CD4-positive, alpha-beta T cell treated with Interleukin-15 for 1 hour (primary cell): ENCODE measurements at regions not wholly inside any gene's neighbourhood (a gene's known extent, or its start where the extent isn't known, plus 50 kb on each side); places are given as distances from the start of the nearest gene placed in this dataset.

Experiments
- DNase-seq: peaks from one replicate; pipeline ENCODE4 v3.0.0-alpha.2; 2020

DNA sequence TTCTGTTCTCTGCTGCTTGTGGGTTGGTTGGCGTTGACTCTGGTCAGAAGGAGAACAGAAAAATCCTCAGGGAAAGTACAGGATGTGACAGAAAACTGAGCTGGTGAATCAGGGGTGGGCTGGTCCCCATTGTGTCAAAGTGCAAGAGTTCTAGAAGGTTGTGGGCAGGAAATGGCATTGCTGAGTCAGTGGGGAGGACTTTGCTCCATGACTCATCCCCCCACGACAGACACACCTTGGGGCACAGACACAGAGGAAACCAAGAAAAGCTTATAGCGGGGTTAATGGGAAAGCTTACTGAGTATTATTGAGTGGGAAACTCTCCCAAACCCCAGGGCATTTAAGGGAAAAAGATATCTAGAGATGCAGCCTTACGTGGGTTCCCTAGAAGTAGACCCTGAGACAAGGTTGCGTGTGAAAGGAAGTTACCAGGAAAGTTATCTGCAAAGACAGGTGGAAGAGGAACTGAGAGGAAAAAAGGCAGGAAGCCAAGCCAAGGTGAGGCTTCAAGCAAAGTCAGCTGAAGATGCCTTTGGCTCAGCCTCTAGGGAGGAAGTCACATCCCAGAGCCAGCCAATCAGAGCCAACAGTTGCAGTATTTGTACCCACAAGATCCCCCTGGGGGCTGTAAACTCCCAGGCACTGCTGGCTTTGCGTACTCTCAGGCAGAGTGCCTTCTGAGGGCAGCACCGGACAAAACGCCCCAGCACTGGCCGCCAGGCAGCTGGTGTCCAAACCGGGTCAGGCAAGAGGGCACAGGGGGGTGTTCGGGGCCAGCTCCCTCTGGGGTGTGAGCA is 86.4 kb downstream of the FOXL1 start:
- DNase-seq = no peak

DNA sequence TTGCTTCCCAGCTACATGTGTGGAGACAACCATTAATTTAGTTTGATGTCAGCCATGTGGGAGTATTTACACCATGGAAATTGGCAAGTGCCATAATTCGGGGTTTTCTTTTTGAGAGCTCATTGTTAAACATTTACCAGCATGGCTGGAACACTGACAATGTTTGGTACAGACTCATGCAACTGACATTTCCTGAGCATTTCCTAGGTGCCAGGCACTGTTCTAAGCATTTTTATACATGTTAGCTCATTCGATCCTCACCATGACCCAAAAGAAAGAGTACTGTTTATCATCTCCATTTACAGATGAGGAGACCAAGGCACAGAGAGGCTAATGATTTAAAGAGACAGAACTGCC is 86.9 kb downstream of the FOXL1 start:
- DNase-seq = no peak

DNA sequence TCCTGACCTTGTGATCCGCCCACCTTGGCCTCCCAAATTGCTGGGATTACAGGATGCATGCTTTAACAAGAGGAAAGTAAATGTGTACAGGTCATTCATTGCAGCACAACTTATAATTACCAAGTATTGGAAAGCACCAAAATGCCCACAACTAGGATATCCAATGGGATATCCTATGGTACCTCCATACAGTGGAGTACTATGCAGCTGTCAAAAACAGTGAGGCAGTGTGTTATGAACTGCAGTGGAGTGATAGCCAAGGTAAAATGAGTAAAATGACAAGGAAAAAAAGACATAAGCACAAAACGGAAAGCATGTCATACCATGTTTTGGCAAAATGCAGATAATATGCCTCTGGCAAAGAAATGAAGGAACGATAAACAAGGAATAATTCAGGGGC is 87.6 kb downstream of the FOXL1 start:
- DNase-seq = no peak

DNA sequence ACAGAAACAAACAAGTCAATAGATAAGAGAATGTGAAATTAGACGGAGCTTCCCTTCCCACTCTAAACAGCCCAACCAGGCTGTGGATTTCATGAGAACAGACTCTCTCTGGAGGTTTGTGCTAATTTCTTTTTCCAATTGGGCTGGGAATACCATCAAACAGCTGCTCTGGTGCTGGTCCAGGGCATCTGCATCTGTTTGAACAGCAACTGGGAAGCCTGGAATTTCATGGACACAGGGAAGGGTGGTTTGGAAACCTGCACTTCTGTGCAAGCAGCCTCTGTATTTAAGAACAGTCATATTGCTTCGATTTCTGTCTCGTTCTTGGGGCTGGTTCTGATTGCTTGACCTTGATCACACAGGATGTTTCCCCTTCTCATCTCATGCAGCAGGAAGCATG is 88.7 kb downstream of the FOXL1 start:
- DNase-seq = no peak

DNA sequence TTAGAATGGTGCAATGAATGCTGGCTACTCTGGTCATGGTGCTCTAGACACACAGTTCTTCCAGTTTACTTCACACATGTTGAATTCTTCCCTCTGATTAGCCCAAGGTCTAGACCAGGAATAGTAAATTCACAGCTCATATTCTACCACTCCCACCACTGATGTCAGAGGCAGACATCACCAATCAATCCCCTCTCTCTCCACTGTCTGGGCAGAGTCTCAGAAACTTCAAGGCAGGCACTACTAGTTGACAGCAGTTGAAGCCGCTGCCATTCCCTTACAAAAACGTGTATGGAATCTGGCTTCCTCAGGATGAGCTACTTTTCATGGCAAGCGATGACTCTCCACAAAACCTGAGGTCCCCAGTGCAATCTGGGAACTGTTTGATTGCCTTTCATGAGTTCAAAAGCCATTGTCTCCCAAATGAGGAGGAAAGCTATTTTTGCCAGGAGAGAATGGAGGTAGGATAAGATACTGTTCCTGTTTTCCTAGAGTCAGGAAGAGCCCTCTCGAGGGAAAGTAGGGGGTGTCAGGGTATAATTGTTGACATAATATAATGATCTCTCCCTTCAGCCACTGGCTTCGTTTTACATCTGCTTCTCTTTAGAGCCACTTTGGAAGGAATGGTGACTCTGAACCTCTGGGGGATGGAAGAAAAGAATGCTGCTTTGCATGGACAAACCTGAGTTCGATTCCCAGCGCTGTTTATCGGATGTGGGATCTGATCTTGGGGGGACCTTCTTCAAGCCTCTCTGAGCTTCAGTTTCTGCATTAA is 90.0 kb downstream of the FOXL1 start:
- no peak for DNase-seq

DNA sequence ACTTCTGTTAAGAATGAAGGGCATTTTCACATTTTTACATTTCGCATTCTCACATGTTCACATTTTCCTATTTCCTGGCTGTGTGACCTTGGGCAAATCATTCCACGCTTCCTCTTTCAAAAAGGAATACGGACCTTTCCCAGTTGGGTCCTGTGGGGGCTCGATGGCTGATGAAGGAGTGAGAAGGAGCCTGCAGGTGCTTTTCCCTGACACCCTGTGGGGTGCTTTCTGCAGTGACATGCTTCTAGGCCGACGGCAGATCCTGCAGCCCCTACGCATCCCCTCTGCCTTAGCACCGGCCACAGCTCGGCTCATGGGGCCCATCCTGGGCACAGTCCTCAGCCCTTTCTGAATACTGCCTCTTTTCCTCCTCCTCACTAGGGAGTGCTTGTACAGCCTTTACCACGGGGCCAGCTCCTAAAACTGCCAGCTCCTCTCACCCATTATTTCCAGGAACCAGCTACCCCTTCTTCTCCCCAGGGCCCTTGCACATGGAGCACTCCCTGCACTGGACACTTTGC is 91.0 kb downstream of the FOXL1 start:
- no peak for DNase-seq

DNA sequence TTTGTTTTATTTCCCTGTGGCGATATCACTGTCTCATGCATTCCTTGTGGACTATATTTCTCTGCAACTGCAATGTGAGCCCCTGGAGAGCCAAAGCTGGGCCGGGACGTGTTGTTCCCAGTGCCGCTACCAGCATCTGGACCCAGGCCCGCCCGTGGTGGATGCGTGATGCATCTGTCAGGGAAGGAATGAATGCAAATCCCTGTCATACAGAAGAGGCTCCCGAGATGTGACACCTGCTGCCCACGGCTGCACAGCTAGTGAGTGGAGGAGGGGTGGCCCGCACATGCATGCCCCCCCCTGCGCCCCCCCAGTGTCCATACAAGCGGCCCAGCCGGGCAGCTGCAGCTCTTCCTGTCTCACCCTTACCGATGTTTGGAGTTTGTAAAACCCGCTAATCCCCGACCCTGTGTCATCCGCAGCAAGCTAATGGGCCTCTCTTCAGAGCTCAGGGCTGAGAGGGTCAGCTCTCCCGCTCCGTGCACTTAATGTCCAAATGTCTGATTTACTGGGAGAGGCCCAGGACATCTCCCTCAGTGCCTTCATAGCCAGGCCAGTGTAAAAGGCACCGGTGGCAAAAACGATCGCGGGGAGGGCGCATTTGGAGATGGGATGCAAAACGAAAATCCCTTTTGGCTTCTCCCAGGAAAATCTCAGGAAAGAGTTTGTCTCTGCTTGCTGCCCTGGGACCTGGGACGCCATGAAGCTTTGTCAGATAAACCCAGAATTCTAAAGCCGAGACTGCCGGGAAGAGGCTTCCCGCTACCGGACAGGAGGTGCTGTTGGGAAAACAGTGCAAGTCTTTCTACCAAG is 91.8 kb downstream of the FOXL1 start:
- no peak for DNase-seq

DNA sequence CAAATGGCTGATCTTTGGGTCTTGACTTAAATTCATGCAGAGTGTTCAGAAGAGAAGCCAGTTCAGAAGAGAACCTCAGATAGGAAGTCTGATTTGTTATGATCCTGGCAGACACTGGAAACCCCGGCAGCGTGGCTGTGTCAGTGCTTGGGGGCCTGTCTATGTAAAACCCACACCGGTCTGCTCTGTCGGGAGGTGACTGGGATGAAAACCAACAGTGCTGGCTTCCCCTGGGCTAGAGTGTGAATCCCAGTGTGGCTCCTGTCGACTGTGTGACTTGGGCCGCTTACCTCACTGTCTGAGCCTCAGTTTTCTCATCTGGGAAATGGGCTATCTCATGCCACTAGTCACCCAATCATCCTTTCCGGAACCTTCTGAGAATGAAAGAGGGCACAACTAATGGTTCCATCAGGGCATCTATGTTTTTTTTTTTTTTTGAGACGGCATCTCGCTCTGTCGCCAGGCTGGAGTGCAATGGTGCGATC is 92.4 kb downstream of the FOXL1 start:
- DNase-seq = no peak

DNA sequence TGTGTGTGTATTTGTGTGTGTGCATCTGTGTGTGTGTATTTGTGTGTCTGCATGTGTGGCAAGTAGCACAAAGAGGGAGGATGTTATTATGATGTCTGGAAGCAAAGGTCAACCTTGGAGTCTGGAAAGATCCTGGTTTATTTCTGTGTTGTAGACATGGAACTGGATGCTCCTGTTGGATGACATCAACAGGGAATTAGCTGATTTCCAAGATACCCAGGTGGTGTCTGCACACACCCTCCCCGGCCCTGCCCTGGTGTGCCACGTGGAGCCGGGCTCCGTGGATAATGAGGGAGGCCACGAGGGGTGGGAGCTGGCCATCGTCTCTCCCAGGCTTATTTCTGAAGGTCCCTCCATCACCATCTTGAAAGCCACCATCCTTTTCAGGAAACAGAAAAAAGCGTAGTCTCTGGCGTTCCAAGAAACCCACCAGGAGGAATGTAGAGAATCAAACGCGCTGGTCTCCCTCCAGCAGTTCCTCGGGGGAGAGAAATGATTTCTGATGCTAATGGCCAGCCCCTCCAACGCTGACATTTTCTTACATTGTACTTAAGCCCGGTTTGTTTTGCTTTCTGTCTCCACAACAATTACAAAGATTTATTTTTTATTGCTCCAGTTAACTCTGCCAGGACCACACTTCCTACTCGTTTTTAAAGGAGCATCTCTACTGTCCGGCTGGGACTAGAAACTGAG is 93.3 kb downstream of the FOXL1 start:
- no peak for DNase-seq

DNA sequence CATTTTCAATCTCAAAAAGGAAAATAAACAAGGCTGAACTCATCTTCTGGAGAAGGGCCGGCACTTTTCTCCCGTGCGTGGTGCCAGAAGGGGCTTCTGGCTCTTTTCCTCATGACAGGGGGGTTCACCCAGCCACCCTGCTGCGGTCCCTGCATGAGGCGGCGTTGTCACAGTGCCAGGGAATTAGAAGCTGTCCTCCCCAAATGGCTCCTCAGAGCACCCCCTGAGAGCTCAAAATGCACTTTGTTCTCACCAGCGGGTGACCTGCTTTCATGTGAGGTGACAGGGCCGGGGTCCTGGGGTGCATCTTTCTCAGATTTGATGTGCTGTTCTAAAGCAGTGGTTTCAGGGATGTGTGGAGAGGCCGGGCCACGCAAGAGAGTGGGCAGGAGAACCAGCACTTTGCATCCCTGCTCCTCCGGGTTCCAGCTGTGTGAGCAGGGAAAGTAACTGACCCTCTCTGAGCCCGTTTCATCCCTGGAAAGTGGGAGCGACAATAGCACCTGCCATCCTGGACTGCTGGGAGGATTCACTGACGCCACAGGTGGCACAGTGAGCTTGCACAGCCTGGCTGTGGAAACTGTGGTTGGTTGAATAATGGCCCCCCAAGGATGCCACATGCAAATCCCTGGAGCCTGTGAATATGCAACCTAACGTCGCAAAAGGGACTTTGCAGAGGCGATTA is 94.0 kb downstream of the FOXL1 start:
- no peak for DNase-seq

DNA sequence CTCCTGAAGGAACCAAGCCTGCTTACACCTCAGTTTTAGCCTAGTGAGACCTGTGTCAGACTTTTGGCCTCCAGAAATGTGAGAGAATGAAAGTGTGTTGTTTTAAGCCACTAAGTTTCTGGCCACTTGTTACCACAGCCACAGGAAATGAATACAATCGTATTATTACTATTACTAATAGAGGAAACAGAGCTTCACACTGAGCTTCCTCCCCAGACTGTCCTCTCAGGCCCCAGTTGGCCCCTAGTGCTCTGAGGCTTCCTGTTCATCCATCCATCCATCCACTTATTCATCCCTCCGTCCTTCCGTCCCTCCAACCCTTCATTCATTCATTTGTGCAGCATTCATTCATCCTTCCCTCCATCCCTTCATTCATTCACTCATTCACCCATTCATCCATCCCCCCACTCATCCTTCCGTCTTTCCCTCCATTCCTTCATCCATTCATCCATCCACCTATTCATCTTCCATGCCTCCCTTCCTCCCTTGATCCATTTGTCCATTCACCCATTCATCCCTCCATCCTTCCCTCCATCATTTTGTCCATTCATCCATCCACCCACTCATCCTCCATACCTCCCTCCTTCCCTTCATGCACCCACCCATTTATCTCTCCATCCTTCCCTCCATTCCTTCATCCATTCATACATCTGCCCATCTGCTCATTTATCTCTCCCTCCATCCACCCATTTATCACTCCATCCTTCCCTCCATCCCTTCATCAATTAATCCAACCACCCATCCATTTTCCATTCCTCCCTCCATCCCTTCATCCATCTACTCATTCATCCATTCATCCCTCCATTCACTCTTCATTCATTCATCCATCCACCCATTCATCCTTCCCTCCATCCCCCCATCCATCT is 95.0 kb downstream of the FOXL1 start:
- DNase-seq = no peak

DNA sequence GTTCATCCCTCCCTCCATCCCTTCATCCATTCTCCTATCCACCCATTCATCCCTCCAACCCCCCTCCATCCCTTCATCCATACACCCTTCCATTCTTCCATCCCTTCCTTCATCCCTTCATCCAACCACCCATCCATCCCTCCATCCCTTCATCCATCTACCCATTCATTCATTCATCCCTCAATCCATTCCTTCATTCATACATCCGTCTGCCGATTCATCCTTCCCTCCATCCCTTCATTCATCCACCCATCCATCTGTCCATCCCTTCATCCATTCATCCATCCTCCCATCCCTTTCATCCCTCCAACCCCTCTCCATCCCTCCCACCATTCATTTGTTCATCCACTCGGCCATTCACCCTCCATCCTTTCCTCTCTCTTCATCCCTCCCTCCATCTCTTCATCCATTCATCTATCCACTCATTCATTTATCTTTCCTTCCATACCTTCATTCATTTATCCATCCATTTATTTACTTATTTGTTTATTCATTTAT is 95.7 kb downstream of the FOXL1 start:
- no peak for DNase-seq

DNA sequence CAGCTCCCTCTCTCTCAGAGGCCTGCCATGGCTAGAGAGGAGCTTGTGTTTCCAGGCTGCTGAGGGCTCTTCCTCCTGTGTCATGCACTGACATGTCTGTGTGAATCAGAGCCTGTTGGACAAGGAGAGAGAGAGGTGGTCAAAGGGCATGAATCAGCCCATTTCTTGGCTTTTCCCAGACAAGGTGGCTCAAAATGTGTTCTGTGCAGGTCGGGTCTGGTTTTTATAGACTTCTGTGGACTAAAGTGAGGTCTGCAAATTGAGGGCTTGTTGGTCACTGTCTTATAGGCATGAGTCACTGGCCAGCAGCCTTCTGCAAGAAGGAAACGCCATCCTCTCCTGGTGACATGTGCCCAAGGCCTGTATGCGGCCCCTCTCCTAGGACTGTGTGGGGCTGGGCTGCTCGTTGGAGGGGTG is 97.9 kb downstream of the FOXL1 start:
- no peak for DNase-seq

DNA sequence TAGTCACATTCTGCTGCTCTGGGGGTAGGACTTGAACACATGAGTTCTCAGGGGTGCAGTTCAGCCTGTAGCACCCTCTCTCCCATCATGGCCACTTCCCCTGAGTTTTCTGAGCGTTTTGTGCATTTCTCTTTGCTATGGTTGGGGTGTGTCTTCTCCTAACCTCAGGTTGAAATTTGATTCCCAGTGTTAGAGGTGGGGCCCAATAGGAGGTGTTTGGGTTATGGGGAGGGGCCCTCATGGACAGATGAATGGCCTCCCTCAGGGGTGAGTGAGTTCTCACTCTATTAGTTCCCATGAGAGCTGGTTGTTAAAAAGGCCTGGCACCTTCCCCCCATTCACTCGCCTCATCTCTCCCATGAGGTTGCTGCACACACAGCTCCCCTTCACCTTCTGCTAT is 101.1 kb downstream of the FOXL1 start:
- DNase-seq = no peak

DNA sequence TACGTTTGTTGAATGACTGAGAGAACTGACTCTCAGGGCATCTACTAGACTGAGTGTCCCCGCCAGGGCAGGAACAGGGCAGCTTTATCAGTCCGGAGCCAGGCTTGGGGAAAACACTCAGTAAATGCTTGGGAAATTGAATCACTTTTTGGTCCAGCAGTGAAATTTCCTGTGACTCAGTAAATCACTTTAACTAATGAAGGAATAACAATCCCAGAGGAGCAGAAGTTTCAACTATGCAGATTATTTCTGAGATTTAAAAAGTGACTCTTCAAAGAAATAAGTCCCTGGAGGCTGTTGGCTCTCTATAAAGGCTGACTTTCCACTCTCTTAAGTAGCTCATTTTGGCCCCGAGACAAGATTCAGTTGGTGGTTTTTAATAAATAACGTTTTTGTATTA is 101.8 kb downstream of the FOXL1 start:
- no peak for DNase-seq

DNA sequence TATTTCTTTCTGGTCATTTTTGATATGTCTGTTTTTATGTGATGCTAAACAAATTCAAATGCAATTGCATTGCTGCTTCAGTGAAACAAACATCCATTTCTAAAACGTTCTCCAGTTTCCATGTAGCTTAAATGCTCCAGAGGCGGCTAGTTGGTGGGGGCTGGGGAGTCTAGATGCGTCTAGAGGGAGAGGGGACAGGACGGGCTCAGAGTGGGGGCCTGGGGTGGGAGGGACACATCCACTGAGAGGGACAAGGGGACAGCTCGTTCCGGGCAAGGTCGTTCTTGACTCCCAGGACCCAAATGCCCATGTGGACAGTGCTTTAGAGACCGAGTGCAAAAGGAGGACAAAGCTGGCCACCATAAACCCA is 102.3 kb downstream of the FOXL1 start:
- no peak for DNase-seq

DNA sequence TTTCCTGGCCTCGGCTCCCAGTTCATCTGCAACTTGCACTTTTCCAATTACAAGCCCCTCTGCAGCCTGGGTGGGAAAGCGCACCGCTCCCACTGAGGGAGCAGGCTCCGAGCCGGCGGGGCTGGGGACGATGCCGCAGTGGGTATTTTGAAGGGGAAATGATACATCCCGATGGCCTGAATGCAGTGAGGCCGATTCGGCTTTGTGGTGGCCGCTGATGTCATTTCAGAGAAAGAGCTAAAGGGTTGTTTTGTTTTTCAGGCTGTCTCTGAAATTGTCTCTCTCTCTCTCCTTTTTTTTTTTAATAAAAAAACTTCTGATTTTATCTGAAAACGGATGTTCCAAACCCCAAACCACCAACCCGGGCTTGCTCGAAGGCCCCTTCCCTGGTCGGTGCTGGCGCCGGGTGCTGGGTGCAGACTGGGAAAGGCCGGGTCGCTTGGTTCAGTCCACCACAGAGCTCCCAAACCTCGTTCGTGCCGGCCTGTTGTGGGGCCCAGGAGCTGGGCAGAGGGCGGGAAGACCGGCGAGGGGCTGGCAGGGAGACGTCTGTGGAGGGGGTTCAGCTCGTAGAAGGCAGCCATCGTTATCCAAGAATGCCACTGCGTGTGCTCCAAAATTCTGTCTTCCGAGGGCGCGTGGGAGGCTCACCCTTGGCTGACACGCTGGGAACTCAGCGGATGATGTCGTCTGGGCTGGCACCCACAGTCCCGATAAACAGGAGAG is 102.8 kb downstream of the FOXL1 start:
- DNase-seq = no peak

DNA sequence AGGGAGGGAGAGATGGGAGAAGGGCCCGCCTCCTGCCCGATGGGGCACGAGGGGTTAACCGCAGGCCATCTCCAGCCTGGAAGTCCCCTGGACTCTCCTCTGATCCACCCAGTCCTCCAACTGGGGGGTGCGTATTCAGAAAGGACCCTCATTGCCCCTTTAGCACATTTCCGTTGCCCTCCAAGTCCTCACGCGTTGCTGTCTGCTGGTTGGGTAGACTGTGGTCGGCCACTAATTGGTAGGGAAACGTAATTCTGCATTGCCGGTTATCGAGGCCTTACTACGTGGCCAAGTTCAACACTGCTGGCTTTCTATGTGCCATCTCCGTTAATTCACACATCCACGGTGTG is 103.4 kb downstream of the FOXL1 start:
- no peak for DNase-seq

DNA sequence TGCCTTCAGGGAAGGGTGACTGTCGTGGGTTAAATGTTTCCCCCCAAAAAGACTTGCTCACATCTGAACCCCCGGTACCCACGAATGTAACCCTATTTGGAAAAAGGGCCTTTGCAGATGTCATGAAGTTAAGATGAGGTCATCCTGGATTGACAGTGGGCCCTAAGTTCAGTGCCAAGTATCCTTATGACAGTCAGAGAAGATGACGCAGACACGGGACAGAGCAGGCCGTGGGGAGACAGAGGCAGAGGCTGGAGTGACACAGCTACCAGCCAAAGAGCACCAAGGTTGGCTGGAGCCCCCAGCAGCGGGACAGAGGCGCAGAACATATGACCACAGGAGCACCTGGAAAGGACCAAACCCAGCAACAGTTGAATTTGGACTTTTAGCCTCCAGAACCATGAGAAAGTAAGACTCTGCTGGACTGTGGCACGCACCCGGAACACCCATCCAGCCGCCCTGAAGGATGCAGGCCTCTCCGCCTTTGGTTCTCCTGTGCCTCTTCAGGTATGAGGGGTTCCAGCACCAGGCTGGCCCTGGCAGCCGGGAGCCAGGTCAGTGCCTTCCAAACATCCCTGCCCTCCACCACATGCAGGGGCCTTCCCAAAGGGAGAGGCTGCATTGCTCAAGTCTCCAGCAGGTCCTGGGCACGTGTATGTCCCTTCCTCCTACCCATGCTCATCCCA is 104.0 kb downstream of the FOXL1 start:
- DNase-seq = no peak
